Right lobe of liver (tissue), 4 donors: ENCODE measurements at regions not wholly inside any gene's neighbourhood (a gene's known extent, or its start where the extent isn't known, plus 50 kb on each side); places are given as distances from the start of the nearest gene placed in this dataset.

Experiments
- CTCF ChIP-seq, 4 donors: fragments of 200-600 bp in 3 of 4; fragments of 450-650 bp in 1 of 4; IDR thresholded peaks; one replicate each; pipeline versions ENCODE4 v1.5.1 to v1.8.0; 2016 to 2022; ENCODE audit warnings: antibody characterized with exemption in 4 of 4, mild to moderate bottlenecking in 2 of 4
- POLR2A ChIP-seq: fragments of 450-650 bp; IDR thresholded peaks from one replicate; pipeline ENCODE4 v1.6.1; 2017; ENCODE audit warnings: antibody characterized with exemption, mild to moderate bottlenecking
- donor health status: DM: no; HTN: no; CAD: no.
- donor health status: DM: no; HTN: no; CAD: no.
- donor health status: DM: no; HTN: yes; CAD: no.

GRCh38 chr20:52524861-52525260 is 333.3 kb upstream of the ZFP64 start:
- TF ChIP-seq CTCF (IDR thresholded peaks at IDR 0.05): no peak
- TF ChIP-seq POLR2A: no peak
